Gastroesophageal sphincter (tissue), 4 donors: ENCODE measurements at regions not wholly inside any gene's neighbourhood (a gene's known extent, or its start where the extent isn't known, plus 50 kb on each side); places are given as distances from the start of the nearest gene placed in this dataset.

ENCODE experiments used
- ATAC-seq: fragments of 150-250 bp; one replicate; pipeline ENCODE4 v1.9.1; 2016; ENCODE audit warnings: mild to moderate bottlenecking, moderate library complexity
- H3K27ac ChIP-seq, 4 donors: fragments of 200-600 bp; sonication (generic) in 3 of 4; 1 replicate in 3 of 4; 2 replicates in 1 of 4; pipeline ENCODE4 v1.5.1; 2016 to 2019
- H3K27me3 ChIP-seq: fragments of 200-600 bp; sonication (generic); one replicate; pipeline ENCODE4 v1.5.1; 2019
- H3K36me3 ChIP-seq, 2 donors: fragments of 200-600 bp; sonication (generic); one replicate each; pipeline ENCODE4 v1.5.1; 2019; ENCODE audit warnings: control low read depth in 1 of 2
- H3K4me1 ChIP-seq, 3 donors: fragments of 200-600 bp; sonication (generic); 1 replicate in 2 of 3; 2 replicates in 1 of 3; pipeline ENCODE4 v1.5.1; 2016 to 2019; ENCODE audit warnings: control low read depth in 2 of 3
- H3K4me3 ChIP-seq, 2 donors: fragments of 200-600 bp; sonication (generic); one replicate each; pipeline ENCODE4 v1.5.1; 2019; ENCODE audit warnings: mild to moderate bottlenecking in 1 of 2, moderate library complexity in 1 of 2
- H3K9me3 ChIP-seq, 3 donors: fragments of 200-600 bp; sonication (generic); one replicate each; pipeline ENCODE4 v1.5.1; 2017 to 2019; ENCODE audit warnings: control low read depth in 2 of 3
- EP300 ChIP-seq: sonication (generic); formaldehyde crosslinking; IDR thresholded peaks from one replicate; pipeline ENCODE4 v1.6.1; 2017; ENCODE audit warnings: antibody characterized with exemption, mild to moderate bottlenecking
- POLR2A ChIP-seq, 2 donors: fragments of 450-650 bp; IDR thresholded peaks; one replicate each; pipeline ENCODE4 v1.6.1; 2017; ENCODE audit warnings: antibody characterized with exemption in 2 of 2, mild to moderate bottlenecking in 2 of 2, moderate library complexity in 1 of 2
- POLR2AphosphoS5 ChIP-seq: sonication (generic); formaldehyde crosslinking; IDR thresholded peaks from one replicate; pipeline ENCODE4 v1.6.1; 2017; ENCODE audit warnings: antibody characterized with exemption
- WGBS, 2 donors: methylation state at CpG; one replicate each; pipeline ENCODE4 v1.1.5; 2018; ENCODE audit warnings: low coverage in 1 of 2; 5-methylcytosine and 5-hydroxymethylcytosine counted together
- TF ChIP-seq, protein P1 (sequence below), 4 experiments: fragments of 200-600 bp in 2 of 4; fragments of 450-650 bp in 2 of 4; sonication (generic) in 1 of 4; IDR thresholded peaks; one replicate each; pipeline ENCODE4 v1.5.1; 2017 to 2019; ENCODE audit warnings: antibody characterized with exemption in 4 of 4, mild to moderate bottlenecking in 2 of 4, moderate library complexity in 2 of 4

DNA sequence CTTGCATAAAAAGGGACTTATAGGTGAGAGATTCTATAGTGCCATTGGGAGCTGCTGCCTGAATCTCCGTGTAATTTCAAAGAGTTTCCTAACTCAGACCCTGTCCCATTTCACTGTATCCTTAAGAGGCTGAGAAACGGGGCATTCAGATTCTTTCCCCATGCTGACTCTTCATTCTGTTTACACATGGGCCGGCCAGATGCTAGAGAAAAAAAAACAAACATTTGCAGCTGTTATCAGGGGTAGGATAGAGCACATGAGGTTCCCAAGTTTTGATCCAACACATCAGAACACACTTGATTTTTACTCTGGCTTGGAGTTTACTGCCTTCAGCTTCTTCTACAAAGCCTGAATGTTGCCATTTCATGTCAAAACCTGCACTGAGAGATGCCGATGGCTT lies 215.9 kb upstream of the TPRG1 start:
- WGBS, 2 donors = 56 to 83% methylated on average over 4 of the region's 4 CpGs
- peak overlapping the region in 2 of 4 donors; percentile 29 to 36 for H3K27ac ChIP-seq

GRCh38 chr3:188956839-188957489 lies 214.8 kb upstream of the TPRG1 start:
- H3K27me3 ChIP-seq = no peaks in the 10 kb centered on the region
- H3K4me1 ChIP-seq = peaks cover 0 to 31% (median 0%) of the 10 kb centered on the region in 3 donors
- no peaks in the 10 kb centered on the region for H3K9me3 ChIP-seq
- WGBS, 2 donors = 31 to 34% methylated on average over 8 of the region's 8 CpGs
- no peak for TF ChIP-seq POLR2A (IDR thresholded peaks at IDR 0.05)
- TF ChIP-seq, protein P1, sequence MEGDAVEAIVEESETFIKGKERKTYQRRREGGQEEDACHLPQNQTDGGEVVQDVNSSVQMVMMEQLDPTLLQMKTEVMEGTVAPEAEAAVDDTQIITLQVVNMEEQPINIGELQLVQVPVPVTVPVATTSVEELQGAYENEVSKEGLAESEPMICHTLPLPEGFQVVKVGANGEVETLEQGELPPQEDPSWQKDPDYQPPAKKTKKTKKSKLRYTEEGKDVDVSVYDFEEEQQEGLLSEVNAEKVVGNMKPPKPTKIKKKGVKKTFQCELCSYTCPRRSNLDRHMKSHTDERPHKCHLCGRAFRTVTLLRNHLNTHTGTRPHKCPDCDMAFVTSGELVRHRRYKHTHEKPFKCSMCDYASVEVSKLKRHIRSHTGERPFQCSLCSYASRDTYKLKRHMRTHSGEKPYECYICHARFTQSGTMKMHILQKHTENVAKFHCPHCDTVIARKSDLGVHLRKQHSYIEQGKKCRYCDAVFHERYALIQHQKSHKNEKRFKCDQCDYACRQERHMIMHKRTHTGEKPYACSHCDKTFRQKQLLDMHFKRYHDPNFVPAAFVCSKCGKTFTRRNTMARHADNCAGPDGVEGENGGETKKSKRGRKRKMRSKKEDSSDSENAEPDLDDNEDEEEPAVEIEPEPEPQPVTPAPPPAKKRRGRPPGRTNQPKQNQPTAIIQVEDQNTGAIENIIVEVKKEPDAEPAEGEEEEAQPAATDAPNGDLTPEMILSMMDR (IDR thresholded peaks at IDR 0.05) = peak; percentile 75 to 84 (median 78)
- ATAC-seq = peak; percentile 47
- H3K27ac ChIP-seq = no peak overlapping the region
- H3K36me3 ChIP-seq = no peaks in the 10 kb centered on the region
- H3K4me3 ChIP-seq = no peak overlapping the region

More for the DNA sequence above, 215.9 kb upstream of the TPRG1 start:
- H3K4me1 ChIP-seq = peaks cover 0 to 41% (median 6%) of the 10 kb centered on the region in 3 donors
- H3K9me3 ChIP-seq = no peaks in the 10 kb centered on the region
- no peaks in the 10 kb centered on the region for H3K36me3 ChIP-seq
- H3K4me3 ChIP-seq = no peak overlapping the region
- H3K27me3 ChIP-seq = no peaks in the 10 kb centered on the region
- no peak for ATAC-seq
- TF ChIP-seq POLR2A (IDR thresholded peaks at IDR 0.05) (no peak), EP300 (no peak), POLR2AphosphoS5 (no peak)
- TF ChIP-seq, protein P1 (IDR thresholded peaks at IDR 0.05) = no peak

DNA sequence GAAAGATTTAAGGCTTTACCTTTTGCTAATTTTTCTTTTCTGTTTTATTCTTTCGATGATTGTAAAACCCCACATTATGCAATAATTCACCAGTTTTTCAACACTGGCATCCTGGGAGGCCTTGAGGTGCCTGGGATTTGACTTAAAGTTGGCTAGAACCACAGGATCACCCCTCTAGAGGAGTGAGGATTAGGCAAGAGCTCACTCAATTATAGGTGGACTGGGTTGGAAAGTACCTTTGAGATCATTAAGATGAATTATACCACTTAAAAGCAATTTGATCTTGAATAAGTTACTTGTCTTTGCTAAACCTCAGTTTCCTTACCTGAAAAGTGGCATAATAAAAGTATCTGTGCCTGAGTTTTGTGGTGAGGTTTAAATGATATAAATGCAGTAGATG lies 212.8 kb upstream of the TPRG1 start:
- 90 to 100% methylated on average over 1 of the region's 1 CpG for WGBS, 2 donors
- TF ChIP-seq POLR2A (IDR thresholded peaks at IDR 0.05) = no peak
- TF ChIP-seq, protein P1 (IDR thresholded peaks at IDR 0.05) = no peak
- no peak for TF ChIP-seq EP300
- no peak for TF ChIP-seq POLR2AphosphoS5
- peaks cover 0 to 28% (median 0%) of the 10 kb centered on the region in 3 donors for H3K4me1 ChIP-seq
- no peaks in the 10 kb centered on the region for H3K9me3 ChIP-seq
- ATAC-seq = no peak
- H3K4me3 ChIP-seq = no peak overlapping the region
- H3K36me3 ChIP-seq = no peaks in the 10 kb centered on the region
- no peaks in the 10 kb centered on the region for H3K27me3 ChIP-seq
- no peak overlapping the region for H3K27ac ChIP-seq

- no peak overlapping the region for H3K27ac ChIP-seq
- ATAC-seq = no peak
These were observed 209.2 kb upstream of the TPRG1 start for GRCh38 chr3:188962253-188963247.

More at GRCh38 chr3:188962253-188963247, 209.2 kb upstream of the TPRG1 start:
- Histone ChIP-seq H3K9me3 (no peaks in the 10 kb centered on the region), H3K4me1 (no peaks in the 10 kb centered on the region), H3K27me3 (no peaks in the 10 kb centered on the region), H3K36me3 (no peaks in the 10 kb centered on the region), H3K4me3 (no peak overlapping the region)
- TF ChIP-seq POLR2AphosphoS5 = no peak
- no peak for TF ChIP-seq POLR2A (IDR thresholded peaks at IDR 0.05)
- TF ChIP-seq, protein P1 (IDR thresholded peaks at IDR 0.05) = no peak
- no peak for TF ChIP-seq EP300
- 84% methylated on average over 11 to 13 of the region's 13 CpGs for WGBS, 2 donors
